GM21367 (cell line): ENCODE measurements at regions not wholly inside any gene's neighbourhood (a gene's known extent, or its start where the extent isn't known, plus 50 kb on each side); places are given as distances from the start of the nearest gene placed in this dataset.

Source experiments
- ATAC-seq: cut with Tn5 transposase; IDR thresholded peaks from one replicate; pipeline ENCODE4 v1.9.1; 2021; ENCODE audit not compliant: unreplicated experiment

GRCh38 chr16:7185165-7185564 lies 147.5 kb upstream of the RBFOX1 start:
- ATAC-seq: no peak

DNA sequence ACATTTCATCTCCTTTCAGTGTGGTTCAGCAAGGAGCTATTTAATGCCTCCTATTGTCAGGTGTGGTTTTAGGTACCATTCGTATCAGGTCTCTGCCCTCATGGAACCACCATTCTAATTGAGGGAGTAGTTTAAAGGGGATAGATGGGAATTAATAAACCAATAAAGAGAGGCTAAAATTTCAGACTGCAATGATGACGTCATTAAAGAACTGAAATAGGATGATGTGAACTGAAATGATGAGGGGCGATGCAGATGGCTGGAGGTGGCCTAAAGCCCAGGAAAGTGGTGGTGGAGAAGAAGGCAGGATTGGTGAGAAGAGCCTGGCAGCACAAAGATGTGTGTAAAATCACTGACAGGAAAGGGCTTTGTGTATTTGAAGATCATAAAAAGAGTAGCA lies 148.9 kb upstream of the RBFOX1 start:
- no peak for ATAC-seq

DNA sequence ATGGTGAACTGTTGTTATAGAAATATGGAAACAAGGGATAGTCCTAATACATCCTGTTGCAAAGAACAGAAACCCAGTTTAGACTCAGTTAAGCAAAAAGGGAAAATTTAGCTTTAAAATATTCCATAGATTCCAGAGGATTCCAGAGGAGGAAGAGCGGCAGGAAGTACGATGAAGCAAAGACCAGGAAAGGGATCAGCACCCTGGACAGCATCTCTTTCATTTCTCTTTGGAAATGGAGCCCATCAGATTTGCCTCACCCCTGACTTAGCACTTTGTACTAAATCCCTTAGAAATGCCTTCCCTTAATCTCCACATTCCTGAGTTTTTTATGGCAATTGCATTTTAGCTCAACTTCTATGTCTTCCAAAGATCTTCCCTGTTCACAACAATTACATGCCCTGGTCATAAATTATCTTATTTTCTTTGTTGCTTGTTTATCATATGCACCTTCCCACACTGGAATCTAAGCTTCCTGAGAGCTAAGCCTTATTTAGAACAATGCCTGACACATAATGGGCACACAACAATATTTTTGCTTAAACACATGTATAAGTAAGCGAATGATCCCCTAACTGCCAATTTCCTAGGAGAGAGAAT lies 150.0 kb upstream of the RBFOX1 start:
- ATAC-seq: no peak

DNA sequence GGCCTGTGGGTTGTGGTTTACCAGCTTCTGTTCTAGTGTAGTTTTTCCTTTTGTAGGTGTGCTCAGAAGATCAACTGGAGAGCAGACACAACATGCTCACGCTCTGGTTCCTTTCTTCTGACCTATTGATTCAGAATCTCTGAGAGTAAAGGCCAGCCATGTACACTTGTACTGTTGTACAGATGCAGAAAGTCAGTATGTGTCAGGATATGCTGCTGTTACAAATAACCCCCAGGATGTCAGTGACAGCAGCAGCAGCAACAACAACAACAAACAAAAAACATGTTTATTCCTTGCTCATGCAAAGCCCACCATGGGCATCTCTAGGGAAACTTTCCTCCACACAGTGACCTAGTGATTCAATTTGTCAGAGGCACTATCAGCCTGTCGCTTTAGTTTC lies 154.8 kb upstream of the RBFOX1 start:
- no peak for ATAC-seq

DNA sequence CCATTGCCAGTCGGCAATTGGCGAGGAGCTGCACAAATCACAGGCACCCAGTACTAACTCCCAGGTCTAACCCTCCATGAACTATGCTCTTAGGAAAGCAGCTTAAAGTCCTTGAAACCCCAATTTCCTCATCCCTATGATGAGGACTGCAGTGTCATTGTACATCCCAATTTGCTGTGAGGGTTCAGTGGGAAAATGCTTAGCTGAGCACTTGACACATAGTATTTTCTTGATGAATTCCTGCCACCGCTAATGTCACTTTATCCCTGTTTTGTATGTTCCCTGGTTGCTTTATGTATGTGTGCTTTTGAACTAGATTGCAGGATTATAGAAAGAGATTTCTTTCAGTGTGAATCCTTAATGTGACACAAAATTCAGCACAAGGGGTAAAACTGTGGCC lies 161.5 kb upstream of the RBFOX1 start:
- ATAC-seq: no peak

- ATAC-seq: no peak
These were observed 165.0 kb upstream of the RBFOX1 start for GRCh38 chr16:7167626-7168025.

- ATAC-seq: no peak
These were observed 170.8 kb upstream of the RBFOX1 start for GRCh38 chr16:7161891-7162290.

GRCh38 chr16:7160093-7160492 lies 172.6 kb upstream of the RBFOX1 start:
- no peak for ATAC-seq

GRCh38 chr16:7158481-7158880 lies 174.2 kb upstream of the RBFOX1 start:
- ATAC-seq: no peak

DNA sequence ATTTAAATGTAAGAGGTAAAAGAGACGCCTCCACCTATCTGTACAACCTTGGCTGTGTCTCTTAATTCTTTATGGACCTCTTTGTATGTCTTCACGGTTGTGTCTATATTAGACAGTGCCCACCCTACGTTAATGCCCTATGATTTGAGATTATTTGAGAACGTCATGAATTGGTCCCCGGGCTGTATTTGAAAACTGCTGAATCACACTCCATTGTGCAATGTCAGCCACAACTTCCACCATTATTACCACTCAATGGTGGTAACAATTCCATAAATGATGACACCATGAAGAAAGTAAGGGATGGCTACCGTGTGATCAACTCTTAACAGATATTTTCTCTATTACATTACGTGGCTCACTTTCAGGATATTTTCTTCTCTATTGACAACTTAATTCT lies 182.4 kb upstream of the RBFOX1 start:
- ATAC-seq: no peak

- ATAC-seq: no peak
These were observed 184.0 kb upstream of the RBFOX1 start for GRCh38 chr16:7148606-7149005.

DNA sequence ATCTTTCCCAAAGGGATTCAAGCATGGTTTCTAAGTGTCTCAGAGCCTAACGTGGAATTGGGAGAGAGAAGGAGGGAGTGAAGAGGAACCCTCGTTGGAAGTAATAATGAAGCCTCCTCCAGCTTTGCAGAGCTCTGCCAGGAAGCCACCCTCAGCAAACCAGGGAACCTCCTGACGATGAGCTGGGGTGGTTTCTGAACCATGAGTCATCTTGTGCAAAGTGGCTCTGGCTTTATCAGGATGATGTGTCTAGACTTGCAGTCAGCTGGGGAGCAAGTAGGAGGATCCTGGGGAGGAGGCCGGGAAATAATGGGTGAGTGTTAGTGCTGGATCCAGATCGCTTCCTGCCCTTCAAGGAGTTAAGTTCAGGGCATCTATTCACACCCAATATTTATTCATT lies 191.7 kb upstream of the RBFOX1 start:
- ATAC-seq: no peak

DNA sequence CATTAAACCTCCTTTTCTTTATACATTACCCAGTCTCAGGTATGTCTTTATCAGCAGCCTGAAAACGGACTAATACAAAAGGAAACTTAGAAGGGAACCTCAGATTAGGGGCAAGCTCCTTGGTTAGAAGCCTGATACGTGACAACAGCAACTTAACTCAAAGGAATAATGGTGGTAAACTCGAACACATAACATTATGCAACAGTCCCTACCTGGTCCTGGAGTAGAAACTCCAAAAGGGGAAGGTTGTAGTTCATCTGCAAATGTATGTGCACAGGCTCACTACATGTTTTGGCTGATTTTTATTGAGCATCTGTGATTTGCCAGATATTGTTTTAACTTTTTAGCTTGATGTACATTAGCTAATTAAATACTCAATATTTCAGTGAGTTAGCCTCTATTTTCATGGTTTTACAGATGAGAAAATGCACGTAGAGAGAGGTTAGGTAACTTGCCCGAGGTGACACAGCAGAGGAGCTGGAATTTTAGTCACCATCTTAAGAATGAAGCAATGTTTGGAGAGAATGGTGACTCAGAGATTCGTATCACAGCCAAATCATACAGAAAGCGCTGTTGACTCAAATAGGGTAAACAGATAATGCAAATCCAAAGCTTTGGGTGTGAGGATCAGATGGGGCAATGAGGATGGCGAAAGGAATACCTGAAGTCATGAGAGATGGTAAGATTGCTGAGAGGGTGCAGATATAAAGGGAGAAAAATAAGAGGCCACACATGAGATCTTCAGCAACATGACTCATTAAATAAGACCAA lies 194.9 kb upstream of the RBFOX1 start:
- ATAC-seq: no peak

GRCh38 chr16:7132465-7132864 lies 200.2 kb upstream of the RBFOX1 start:
- ATAC-seq: no peak

DNA sequence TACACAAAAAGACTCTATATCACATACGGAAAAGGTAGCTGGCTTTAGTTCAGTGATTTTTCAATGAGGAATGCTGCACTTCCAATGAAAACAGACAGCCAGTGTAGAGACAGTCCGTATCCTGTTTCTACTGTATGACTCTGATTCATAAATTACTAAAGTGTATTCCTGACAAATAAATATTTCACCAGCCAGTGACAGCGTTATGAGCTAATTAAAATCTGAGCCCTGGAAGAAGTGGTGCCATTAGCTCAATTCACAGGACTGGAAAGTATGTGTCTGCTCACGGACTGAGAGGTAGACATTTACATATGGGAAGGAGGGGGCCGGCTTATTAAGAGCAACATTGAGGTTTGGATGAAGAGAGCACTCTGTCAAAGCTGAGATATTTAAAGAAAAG lies 207.9 kb upstream of the RBFOX1 start:
- ATAC-seq: no peak

DNA sequence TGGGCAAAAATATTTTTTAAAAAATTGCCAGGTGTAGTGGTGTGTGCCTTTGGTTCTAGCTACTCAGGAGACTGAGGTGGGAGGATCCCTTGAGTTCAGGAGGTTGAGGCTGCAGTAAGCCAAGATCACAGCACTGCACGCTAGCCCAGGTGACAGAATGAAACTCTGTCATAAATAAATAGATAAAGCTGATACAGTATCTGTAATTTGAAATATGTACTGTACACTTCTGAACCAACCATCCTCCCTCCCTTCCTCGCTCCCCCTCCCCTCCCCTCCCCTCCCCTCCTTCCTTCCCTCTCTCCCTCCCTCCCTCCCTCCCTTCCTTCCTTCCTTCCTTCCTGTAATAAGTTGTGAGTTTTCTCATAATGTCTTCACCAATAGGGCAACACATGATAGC lies 208.4 kb upstream of the RBFOX1 start:
- no peak for ATAC-seq

GRCh38 chr16:7116734-7117133 lies 215.9 kb upstream of the RBFOX1 start:
- ATAC-seq: no peak

GRCh38 chr16:7115898-7116297 lies 216.7 kb upstream of the RBFOX1 start:
- ATAC-seq: no peak

DNA sequence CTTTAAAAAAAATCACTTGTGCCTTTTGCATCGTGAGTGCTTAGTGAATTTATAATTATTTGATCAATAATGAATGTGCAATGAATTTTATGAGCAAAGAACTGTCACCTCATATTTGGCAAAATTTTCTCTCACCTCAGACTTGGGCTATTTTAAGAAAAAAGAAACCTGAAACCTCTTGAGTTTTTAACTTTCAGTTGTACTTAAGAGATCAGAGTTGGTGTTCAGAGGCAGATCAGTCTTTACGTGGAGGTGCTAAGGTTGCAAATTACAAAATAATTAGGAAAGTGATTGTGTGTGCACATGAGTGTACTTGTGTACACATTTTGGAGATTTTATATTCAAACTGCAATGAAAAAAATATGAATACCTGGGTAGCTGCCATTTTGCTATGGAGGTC lies 218.7 kb upstream of the RBFOX1 start:
- ATAC-seq: no peak

DNA sequence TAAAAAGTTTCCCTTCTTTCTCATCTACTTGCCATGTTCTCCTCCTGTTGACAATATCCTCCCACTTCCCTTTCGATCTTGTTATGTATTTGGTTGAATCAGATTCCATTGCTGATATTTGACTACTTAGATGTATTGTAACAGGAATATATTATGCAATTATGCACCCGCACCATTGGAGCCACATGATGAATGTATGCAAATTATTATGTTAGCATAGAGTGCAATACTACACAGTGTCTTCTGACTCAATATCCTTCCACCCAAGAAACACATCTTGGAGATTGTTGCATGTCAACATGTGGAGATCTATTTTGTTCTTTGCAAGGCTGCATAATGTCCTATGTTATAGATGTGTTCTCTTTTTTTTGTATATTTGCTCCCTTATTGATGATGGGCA lies 219.2 kb upstream of the RBFOX1 start:
- no peak for ATAC-seq

DNA sequence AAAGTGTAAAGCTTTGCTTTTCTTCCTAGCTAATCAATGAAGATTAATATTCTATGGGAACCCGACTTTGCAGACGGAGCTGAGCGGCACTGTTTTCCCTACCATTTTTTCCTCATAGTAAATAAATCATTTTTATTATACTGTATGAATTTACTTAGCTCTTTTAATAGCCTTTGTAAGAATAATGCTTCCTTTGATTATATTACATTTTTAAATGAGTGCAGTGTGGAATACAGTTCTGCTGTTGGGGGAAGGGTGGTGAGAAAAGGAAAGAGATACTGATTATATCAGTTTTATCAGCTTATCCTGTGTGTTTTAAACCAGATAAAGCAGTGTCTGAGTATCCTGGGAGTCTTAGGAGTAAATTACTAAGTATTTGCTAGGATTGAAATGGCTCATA lies 221.4 kb upstream of the RBFOX1 start:
- no peak for ATAC-seq

GRCh38 chr16:7107436-7107835 lies 225.2 kb upstream of the RBFOX1 start:
- no peak for ATAC-seq

DNA sequence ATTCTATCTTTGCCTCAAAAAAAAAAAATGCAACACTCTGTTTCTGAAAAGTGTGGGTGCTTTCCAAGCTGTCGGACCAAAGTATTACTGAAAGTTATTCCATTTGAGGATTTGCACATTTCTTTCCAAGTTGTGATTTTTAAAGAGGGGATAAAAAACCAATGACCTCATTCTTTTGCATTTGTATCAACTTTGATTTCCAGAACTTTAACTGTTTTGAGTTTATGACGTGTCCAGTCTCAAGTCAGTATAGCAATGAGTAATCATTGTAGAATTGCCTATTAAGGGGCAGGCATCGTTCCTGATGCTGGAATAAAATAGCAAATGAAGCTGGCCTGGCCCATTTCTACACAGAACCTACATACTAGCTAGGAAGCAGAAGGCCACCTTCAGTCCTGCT lies 229.6 kb upstream of the RBFOX1 start:
- ATAC-seq: no peak
